Stimulated activated naive CD4-positive, alpha-beta T cell (primary cell): ENCODE measurements at regions not wholly inside any gene's neighbourhood (a gene's known extent, or its start where the extent isn't known, plus 50 kb on each side); places are given as distances from the start of the nearest gene placed in this dataset.

ENCODE experiments used
- DNase-seq, 6 experiments: peaks; one replicate each; lab custom pipeline; 2025; lab: John Stamatoyannopoulos, UW

- no peak for DNase-seq
Measured at GRCh38 chr11:119906376-119906775, 177.4 kb upstream of the NECTIN1 start.

DNA sequence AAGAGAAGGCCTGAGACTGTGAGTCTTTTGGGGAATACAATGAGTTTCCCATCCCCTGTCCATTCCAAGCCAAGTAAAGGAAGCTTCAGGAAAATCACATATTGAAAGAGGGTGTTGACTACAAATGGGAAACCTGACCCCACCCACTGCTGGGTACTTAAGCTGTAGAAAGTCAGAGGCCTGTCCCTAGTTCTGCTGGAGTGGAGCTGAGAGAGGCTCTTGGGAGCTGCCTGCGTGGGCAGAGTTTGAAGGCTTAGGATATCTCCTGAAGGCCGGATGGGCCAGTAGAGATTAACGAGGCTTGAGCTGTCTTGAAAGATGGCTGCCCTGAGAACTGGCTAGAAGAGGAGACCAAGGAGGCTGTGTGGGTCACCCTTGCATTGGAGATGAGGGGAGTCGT lies 176.2 kb upstream of the NECTIN1 start:
- no peak for DNase-seq

DNA sequence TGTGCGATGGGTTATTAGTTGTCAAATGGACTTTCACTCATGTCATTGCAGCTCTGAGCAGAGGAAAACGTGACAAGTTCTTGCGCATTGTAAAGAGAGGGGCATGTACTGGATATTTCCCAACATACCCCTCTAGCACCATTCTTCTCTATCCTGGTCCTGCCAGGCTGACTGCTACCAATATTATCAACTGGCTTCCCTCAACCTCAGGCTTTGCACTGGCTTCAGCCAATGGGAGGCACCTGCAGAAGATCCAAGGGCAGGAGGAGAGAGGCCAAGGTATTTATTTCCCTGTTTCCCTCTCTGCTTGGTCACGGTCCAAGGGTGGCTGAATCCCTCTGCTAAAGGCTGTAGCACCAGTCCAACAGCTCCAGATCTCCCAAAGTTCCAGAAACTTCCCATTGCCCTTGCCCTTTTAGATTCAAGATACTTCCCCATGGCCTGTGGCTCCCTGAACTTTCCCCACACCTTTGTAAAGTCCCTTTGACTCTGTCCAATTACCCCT lies 175.6 kb upstream of the NECTIN1 start:
- DNase-seq = no peak

GRCh38 chr11:119903821-119904220 lies 174.8 kb upstream of the NECTIN1 start:
- no peak for DNase-seq

GRCh38 chr11:119903389-119903788 lies 174.4 kb upstream of the NECTIN1 start:
- DNase-seq = no peak

GRCh38 chr11:119902656-119903231 lies 173.7 kb upstream of the NECTIN1 start:
- DNase-seq = no peak

DNA sequence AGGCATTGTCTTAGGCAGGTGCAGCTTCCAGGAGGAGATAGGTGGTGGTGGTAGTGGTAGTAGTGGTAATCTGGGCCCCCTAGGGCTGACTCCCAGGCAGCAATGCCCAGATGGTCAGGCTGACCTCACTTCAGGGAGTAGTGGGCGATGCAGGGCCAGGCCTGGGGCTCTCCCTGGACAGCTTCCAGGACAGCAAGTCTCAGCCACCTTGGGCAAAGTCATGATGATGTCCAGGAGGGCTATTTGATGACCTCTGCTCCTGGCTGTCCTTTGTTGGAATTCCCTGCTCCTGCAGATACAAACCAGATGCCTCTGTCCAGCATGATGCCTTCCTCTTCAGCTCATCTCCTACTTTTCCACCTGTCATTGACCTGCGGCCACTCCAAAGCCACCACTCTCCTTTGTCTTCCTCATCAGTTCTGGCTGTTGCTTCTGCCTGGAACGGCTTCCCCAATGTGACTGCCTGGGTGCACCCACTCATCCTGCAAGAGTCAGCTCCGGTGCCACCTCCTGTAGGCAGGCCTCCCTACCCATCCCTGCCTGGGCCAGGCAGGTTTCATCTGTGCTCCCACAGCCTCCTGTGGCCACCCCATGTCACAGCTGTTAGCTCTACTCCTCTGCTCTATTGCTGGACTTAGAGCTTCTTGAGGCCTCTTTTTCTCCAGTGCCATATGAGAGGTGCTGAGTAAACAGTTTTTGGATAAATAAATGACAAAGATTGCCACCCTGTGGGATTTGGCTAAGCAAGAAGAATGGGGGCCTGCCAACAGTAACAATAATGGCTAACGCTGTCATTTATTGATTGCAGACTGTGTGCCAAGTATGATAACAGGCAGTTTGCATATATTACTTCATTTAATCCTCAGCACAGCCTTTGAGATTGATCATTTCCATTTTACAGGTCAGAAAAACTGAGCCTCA lies 172.9 kb upstream of the NECTIN1 start:
- no peak for DNase-seq

- no peak for DNase-seq
Measured at GRCh38 chr11:119899997-119900396, 171.0 kb upstream of the NECTIN1 start.

DNA sequence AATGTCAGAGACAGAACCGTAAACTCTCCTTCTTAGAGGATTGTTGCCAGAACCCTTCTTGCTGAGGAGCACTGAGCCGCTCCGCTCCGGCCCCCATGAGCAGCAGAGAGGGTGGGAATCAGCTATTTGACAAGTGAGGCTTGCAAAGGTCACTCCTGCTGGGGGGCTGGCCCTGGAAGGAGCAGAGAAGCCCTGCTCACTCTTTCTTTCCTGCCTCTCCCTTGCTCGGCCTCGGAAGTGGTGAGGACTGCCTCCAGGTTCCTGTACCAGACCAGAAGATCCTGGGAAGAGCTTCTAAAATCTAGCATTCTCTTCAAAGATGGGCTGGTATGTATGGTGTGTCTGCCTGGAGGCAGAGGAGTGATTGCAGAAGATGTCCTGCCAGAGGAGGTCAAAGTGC lies 168.6 kb upstream of the NECTIN1 start:
- no peak for DNase-seq

DNA sequence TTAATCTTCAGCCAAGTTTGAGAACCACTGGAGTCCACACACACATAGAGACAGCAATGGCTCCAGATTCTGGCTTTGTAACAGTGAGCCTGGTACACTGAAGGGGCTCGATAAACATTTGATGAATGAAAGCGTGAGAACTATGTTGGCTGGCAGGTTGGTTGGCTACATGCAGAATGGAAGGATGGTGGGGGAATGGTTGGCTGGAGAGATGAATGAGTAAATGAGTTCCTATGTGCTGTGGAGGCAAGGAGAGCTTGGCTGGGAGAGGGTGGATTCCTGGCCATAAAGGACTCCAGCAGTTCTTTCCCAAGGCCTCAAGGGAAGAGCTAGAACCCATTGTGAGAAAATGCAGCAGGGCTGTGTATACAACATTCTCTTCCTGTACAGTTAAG lies 168.0 kb upstream of the NECTIN1 start:
- DNase-seq = no peak

- no peak for DNase-seq
Measured at GRCh38 chr11:119896387-119897045, 167.5 kb upstream of the NECTIN1 start.

DNA sequence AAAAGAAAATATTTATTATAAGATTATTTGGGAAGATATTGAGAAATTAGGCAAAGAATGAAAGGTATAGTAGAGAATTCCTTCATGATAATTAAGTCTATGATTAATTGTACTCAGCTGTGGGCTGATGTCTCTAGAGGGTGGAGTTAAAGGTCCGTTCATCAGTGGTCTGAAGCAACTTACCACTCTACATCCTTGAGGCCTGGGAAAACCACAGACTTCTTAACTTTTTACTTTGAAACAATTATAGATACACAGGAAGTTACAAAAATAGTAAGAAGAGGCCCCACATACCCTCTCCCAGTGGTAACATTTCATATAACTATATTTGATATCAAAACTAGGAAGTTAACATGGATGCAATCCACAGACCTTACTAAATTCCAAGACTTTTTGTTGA lies 167.0 kb upstream of the NECTIN1 start:
- no peak for DNase-seq

GRCh38 chr11:119894916-119895315 lies 165.9 kb upstream of the NECTIN1 start:
- no peak for DNase-seq

GRCh38 chr11:119892311-119892808 lies 163.4 kb upstream of the NECTIN1 start:
- DNase-seq = no peak

- no peak for DNase-seq
Measured at GRCh38 chr11:119891055-119891768, 162.2 kb upstream of the NECTIN1 start.

- no peak for DNase-seq
Measured at GRCh38 chr11:119890466-119890865, 161.5 kb upstream of the NECTIN1 start.

DNA sequence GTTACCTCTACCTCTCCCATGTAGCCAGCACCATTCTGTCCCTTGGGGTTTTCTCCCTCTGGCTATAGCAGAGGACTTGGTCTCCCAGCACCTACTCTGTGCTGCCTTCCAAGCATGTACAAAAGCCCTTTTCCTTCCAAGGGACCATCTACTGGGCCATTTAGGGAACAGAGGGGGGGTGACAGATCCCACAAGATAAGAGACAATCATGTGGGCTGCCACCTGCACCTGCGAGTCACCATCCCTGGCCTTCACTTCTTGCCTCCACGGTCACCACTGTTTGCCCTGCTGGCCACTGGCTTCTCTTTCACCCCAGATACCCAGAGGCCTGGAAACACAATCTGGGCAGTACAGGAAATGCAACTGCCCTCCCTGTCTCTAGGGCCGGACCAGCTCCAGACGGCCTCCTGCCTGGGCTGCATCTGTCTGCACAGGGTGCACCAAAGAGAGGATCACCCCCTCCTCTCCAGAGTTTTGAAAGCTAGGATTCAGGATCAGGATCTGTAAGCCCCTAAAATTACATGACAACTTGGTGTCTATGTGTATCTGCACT lies 160.8 kb upstream of the NECTIN1 start:
- no peak for DNase-seq

- DNase-seq = no peak
Measured at GRCh38 chr11:119889111-119889510, 160.1 kb upstream of the NECTIN1 start.

GRCh38 chr11:119888119-119888518 lies 159.1 kb upstream of the NECTIN1 start:
- DNase-seq = no peak

DNA sequence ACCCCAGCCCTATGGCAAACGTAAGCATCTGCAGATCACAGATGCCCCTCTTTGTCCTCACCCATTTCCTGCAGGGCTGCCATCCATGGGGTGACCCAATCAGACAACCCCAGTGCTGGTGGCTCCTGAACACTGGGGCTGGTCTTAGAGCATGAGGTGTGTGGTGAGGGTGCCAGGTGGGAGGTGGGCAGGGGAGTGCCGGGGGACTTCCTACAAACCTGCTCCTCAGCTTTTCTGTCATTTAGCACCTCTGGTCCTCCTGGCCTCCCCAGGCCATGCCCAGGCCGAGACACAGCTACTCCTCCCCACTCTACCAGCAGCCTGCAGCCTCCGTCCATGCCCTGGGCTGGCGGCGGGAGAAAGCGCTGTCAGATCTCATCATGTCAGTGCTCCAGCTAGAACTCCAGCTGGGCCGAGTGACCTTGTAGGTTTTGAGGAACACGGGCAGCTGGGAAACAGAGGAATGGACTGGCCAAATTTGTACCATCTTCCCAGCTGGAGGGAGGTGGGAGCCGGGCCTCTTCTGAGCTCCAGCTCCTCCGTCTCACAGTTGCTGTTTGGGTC lies 157.7 kb upstream of the NECTIN1 start:
- DNase-seq = no peak

DNA sequence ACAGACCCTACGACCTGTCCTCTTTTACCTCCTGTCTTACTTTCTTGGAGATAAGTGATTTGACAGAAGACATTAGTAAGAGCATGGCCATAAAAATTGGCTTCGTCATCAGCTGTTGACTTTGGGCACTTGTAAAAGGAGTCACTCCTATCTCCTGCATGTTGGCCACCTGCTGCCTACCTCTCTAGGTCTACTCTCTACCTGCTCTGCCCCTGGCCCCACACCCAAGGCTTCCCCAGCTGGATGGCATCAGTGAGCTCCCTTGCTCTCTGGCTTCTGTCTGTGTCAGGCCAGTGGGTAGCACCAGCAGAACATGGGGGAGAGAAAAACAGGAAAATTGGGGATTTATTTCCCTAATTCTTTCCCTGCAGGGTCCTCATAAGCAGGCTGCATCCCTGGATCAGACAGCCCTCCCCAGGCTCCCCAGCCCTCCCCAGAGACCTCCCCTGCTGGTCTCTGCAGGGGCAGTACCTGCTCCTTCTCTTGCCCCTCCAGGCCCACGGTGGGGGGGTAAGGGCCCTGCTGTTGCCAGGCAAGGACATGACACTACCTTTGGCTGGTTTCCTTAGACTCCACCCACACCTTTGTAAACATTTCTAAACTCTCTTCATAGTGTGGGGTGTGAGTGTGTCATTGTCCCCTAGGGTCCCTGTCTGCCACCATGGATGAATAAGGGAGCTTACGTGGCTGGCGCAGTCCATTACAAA lies 157.0 kb upstream of the NECTIN1 start:
- DNase-seq = no peak
